ENCODE measurements at regions not wholly inside any gene's neighbourhood (a gene's known extent, or its start where the extent isn't known, plus 50 kb on each side); places are given as distances from the start of the nearest gene placed in this dataset.
"Not testable (repeated sequence)": the region's sequence is repeated elsewhere in the genome, so short reads cannot be mapped to it uniquely, and the experiment has no call there.

- not testable (repeated sequence) for DNase-seq (ENCODE audit: low read depth); H3K4me3 ChIP-seq (ENCODE audit: low read length)
These were observed 54.5 kb upstream of the UNC13C start for GRCh38 chr15:53923741-53924140.

GRCh38 chr15:53918180-53919079 lies 59.8 kb upstream of the UNC13C start:
- no peak overlapping the region for H3K4me3 ChIP-seq (ENCODE audit: low read length)
- no peak for TF ChIP-seq CTCF (conservative IDR thresholded peaks at IDR 0.05; ENCODE audit: low read length)
- no peak for DNase-seq (ENCODE audit: low read depth)

- no peak for DNase-seq (ENCODE audit: low read depth)
- no peak overlapping the region for H3K4me3 ChIP-seq (ENCODE audit: low read length)
- TF ChIP-seq CTCF (conservative IDR thresholded peaks at IDR 0.05; ENCODE audit: low read length): no peak
These were observed 61.1 kb upstream of the UNC13C start for GRCh38 chr15:53917109-53917508.

GRCh38 chr15:53911431-53911830 lies 66.8 kb upstream of the UNC13C start:
- H3K4me3 ChIP-seq (ENCODE audit: low read length): no peak overlapping the region
- no peak for DNase-seq (ENCODE audit: low read depth)
- TF ChIP-seq CTCF (conservative IDR thresholded peaks at IDR 0.05; ENCODE audit: low read length): no peak

- TF ChIP-seq CTCF (conservative IDR thresholded peaks at IDR 0.05; ENCODE audit: low read length): no peak
- DNase-seq (ENCODE audit: low read depth): no peak
- H3K4me3 ChIP-seq (ENCODE audit: low read length): no peak overlapping the region
These were observed 67.4 kb upstream of the UNC13C start for GRCh38 chr15:53910852-53911251.

- H3K4me3 ChIP-seq (ENCODE audit: low read length): no peak overlapping the region
- no peak for TF ChIP-seq CTCF (conservative IDR thresholded peaks at IDR 0.05; ENCODE audit: low read length)
- no peak for DNase-seq (ENCODE audit: low read depth)
These were observed 67.9 kb upstream of the UNC13C start for GRCh38 chr15:53910236-53910849.

- no peak for DNase-seq (ENCODE audit: low read depth)
- no peak overlapping the region for H3K4me3 ChIP-seq (ENCODE audit: low read length)
- no peak for TF ChIP-seq CTCF (conservative IDR thresholded peaks at IDR 0.05; ENCODE audit: low read length)
These were observed 75.1 kb upstream of the UNC13C start for GRCh38 chr15:53903129-53903528.

GRCh38 chr15:53893468-53893867 lies 84.8 kb upstream of the UNC13C start:
- H3K4me3 ChIP-seq (ENCODE audit: low read length); DNase-seq (ENCODE audit: low read depth): not testable (repeated sequence)

- not testable (repeated sequence) for DNase-seq (ENCODE audit: low read depth); H3K4me3 ChIP-seq (ENCODE audit: low read length)
These were observed 86.4 kb upstream of the UNC13C start for GRCh38 chr15:53891862-53892261.
